AG04449 (cell line): ENCODE measurements at regions not wholly inside any gene's neighbourhood (a gene's known extent, or its start where the extent isn't known, plus 50 kb on each side); places are given as distances from the start of the nearest gene placed in this dataset.
A peak's percentile ranks its signal among the peaks of the same experiment; 100 is the strongest.

Experiments used
- CTCF ChIA-PET: fragments of 350-600 bp; formaldehyde crosslinking; extraction: SDS; loops from one replicate; lab custom pipeline; 2021; ENCODE audit warnings: antibody characterized with exemption; lab: Yijun Ruan, JAX
- POLR2A ChIA-PET: fragments of 400-600, 350-600 bp; formaldehyde crosslinking; extraction: SDS; loops from one replicate; lab custom pipeline; 2020; ENCODE audit warnings: antibody characterized with exemption, inconsistent platforms; lab: Yijun Ruan, JAX
- DNase-seq: peaks from one replicate; pipeline ENCODE4 v3.0.0-alpha.2; 2010; ENCODE audit warnings: low read depth, low spot score
- H3K4me3 ChIP-seq: 2 replicates; pipeline ENCODE4 v1.5.1; 2011; ENCODE audit warnings: low read depth, mild to moderate bottlenecking, control low read depth, low read length
- TF ChIP-seq, protein P1 (sequence below): IDR thresholded peaks from one replicate; pipeline ENCODE4 v1.5.1; 2011; ENCODE audit warnings: mild to moderate bottlenecking, moderate library complexity, low read length, control low read depth, inconsistent platforms; ENCODE audit not compliant: insufficient read depth; ENCODE audit errors: missing control alignments

DNA sequence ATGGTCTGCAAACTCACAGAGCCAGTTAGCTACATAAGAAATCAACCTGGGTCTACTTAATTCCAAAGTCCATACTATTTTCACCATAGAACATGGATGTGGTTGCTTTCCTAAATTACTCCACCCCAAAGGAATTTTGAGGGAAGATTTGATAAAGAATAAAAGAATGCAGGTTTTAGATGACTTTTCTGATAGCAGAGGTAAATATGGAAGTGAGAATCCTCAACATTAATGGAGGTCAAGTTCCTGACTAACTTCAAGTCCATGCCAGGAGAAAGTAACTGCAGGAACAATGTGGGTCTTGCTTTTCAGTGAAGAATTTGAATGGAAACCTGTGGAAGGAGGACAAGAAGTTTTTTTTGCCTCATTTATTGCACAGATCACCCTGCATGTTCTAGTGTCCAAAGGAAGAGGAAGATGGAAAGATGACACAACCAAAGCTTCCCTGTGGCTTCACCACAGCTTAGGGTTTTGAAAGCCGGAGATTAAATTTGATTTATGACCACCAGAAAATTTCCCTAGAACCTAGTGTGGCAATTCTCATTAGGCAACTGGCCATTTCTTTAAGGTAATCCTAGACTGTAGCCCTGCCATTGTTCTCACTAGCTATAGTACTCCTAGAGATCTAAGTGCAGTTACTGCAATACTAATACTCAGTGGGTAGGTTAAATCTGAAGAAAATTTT lies 429.7 kb downstream of the RAP2B start:
- CTCF ChIA-PET: interaction anchor here (1.6 kb wide), 1 partner anchor 549 kb away, joined by 3 read pairs; no protein-coding TSS in a partner anchor
- TF ChIP-seq, protein P1, sequence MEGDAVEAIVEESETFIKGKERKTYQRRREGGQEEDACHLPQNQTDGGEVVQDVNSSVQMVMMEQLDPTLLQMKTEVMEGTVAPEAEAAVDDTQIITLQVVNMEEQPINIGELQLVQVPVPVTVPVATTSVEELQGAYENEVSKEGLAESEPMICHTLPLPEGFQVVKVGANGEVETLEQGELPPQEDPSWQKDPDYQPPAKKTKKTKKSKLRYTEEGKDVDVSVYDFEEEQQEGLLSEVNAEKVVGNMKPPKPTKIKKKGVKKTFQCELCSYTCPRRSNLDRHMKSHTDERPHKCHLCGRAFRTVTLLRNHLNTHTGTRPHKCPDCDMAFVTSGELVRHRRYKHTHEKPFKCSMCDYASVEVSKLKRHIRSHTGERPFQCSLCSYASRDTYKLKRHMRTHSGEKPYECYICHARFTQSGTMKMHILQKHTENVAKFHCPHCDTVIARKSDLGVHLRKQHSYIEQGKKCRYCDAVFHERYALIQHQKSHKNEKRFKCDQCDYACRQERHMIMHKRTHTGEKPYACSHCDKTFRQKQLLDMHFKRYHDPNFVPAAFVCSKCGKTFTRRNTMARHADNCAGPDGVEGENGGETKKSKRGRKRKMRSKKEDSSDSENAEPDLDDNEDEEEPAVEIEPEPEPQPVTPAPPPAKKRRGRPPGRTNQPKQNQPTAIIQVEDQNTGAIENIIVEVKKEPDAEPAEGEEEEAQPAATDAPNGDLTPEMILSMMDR: no peak
- DNase-seq: no peak
- H3K4me3 ChIP-seq: no peak overlapping the region
- POLR2A ChIA-PET: no interaction called here

DNA sequence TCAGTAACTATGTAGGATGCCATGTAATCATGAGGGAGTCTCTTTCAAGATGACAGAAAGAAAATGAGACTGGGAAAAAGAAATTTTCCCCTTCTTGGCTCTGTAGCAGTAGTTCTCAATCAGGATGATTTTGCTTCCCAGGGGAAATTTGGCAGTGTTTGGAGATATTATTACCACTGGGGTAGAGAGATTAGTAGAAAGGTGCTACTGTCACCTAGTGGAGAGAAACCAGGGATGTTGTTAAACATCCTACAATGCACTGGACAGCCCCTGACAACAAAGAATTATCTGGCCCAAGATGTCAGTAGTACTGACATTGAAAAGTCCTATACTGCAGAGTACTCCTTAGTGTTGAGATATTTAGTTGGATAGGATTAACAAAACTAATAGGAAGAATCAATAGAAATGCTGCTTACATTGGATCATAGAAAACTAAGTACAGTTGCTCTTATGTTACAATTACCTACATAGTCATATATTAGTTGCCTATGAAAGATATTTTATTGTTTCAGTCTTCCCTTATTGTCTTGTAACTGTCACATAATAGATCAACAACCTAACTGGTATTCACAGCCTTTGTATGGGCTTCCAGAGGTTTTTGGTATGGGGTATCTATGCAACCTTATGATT lies 433.3 kb downstream of the RAP2B start:
- CTCF ChIA-PET: interaction anchor here (0.9 to 3.1 kb wide), 8 partner anchors 9 to 569 kb away, joined by 3 to 10 read pairs (median 5); no protein-coding TSS in a partner anchor
- TF ChIP-seq, protein P1: peak; percentile 54
- POLR2A ChIA-PET: no interaction called here

DNA sequence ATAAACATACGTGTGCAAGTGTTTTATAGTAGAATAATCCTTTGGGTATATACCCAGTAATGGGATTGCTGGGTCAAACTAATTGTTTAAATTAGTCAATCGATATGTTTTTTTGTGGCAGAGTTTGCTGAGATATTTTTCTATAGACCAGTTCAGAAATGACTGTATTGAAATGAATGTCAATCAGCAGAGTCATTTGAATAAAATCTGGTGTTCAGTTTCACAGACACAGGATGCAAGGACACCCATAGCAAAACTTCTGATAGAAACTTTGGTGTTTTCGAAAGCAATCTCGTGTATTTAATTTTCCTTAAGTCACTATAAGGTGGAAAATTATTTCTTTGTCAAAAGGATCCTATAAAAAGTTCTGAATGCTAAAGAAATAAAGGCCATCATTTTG lies 434.4 kb downstream of the RAP2B start:
- TF ChIP-seq, protein P1: no peak
- H3K4me3 ChIP-seq: no peak overlapping the region
- DNase-seq: no peak
- CTCF ChIA-PET: interaction anchor here (1.2 to 1.5 kb wide), 3 partner anchors 312 to 432 kb away, joined by 4 read pairs; no protein-coding TSS in a partner anchor
- POLR2A ChIA-PET: no interaction called here

More for the DNA sequence above, 433.3 kb downstream of the RAP2B start:
- no peak overlapping the region for H3K4me3 ChIP-seq
- no peak for DNase-seq

DNA sequence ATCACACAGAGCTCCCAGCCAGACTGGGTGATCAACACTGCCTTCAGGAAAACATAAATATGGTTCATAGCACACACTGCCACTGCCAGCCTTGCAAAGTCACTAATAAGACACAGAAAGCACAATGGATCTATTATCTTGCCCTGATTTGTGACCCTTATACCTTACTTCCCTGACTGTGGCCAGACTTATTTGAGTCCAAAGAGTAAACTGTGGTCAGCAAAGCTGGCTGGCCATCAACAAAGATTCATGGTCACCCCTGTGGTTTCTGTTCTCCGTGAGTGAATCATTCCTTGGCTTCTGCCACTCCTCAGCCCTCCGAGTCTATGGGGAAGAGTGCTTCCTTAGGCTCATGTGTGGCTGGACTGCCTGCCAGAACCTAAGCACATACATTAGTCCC lies 437.7 kb downstream of the RAP2B start:
- TF ChIP-seq, protein P1: no peak
- ChIA-PET CTCF (interaction anchor here (1.0 kb wide), 1 partner anchor 14 kb away, joined by 4 read pairs; no protein-coding TSS in a partner anchor), POLR2A (interaction anchor here (0.7 kb wide), 1 partner anchor 625 kb away, joined by 3 read pairs; no protein-coding TSS in a partner anchor)
- H3K4me3 ChIP-seq: no peak overlapping the region
- peak; percentile 26 for DNase-seq

DNA sequence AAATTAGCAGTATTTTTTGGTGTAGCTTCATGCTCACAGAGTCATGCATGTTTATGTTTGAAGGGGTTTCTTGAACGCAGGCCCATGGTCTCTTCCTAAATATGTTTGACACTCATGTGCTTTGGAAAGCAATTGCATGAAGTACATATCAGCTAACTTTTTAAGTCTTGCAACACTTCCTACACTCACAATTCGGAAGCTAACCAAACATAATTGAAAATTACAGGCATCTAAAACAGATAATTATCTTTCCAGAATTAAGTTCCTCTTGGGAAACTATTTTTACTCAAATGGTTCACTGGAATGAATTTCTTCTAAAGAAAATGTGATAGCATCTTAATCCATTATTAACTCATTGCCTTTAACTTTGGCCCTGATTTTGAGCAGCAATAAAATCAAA lies 438.9 kb downstream of the RAP2B start:
- CTCF ChIA-PET: interaction anchor here (1.0 kb wide), 1 partner anchor 13 kb away, joined by 4 read pairs; no protein-coding TSS in a partner anchor
- POLR2A ChIA-PET: no interaction called here
- no peak for DNase-seq

More for the DNA sequence above, 438.9 kb downstream of the RAP2B start:
- no peak overlapping the region for H3K4me3 ChIP-seq
- TF ChIP-seq, protein P1: no peak
